ENCODE measurements at regions not wholly inside any gene's neighbourhood (a gene's known extent, or its start where the extent isn't known, plus 50 kb on each side); places are given as distances from the start of the nearest gene placed in this dataset.

DNA sequence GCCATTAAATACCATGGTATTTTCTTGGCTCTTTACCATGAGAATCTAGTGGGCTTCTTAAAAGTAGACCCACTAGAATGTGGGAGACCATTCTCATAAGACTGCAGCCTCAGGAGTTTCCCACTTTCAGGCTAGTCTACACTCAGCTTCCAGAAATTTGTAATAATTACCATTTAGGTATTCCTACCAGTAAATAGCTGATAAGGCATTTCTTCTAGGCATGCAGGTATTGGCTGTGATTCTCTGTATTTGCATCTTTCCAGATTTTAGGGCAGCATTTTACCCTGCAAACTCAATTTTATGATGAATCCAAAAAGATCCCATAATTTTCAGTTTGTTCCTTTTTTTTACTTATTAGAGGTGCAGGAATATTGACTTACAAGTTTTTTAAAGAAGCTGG lies 496.6 kb downstream of the TRAM1L1 start:
- Histone ChIP-seq H3K4me1 (no peaks in the 10 kb centered on the region), H3K4me3 (no peak overlapping the region), H3K27me3 (no peaks in the 10 kb centered on the region), H3K36me3 (no peaks in the 10 kb centered on the region), H3K27ac (replicated peaks in 1 of 4) (no peak overlapping the region), H3K9me3 (no peaks in the 10 kb centered on the region)
- DNase-seq (ENCODE audit: extremely low spot score): no peak
- TF ChIP-seq POLR2AphosphoS5 (IDR thresholded peaks at IDR 0.05) (no peak), EP300 (IDR thresholded peaks at IDR 0.05) (no peak), POLR2A (IDR thresholded peaks at IDR 0.05; ENCODE audit: low read depth) (no peak)
- TF ChIP-seq, protein P1, sequence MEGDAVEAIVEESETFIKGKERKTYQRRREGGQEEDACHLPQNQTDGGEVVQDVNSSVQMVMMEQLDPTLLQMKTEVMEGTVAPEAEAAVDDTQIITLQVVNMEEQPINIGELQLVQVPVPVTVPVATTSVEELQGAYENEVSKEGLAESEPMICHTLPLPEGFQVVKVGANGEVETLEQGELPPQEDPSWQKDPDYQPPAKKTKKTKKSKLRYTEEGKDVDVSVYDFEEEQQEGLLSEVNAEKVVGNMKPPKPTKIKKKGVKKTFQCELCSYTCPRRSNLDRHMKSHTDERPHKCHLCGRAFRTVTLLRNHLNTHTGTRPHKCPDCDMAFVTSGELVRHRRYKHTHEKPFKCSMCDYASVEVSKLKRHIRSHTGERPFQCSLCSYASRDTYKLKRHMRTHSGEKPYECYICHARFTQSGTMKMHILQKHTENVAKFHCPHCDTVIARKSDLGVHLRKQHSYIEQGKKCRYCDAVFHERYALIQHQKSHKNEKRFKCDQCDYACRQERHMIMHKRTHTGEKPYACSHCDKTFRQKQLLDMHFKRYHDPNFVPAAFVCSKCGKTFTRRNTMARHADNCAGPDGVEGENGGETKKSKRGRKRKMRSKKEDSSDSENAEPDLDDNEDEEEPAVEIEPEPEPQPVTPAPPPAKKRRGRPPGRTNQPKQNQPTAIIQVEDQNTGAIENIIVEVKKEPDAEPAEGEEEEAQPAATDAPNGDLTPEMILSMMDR (IDR thresholded peaks at IDR 0.05): no peak
- intact Hi-C loops (cut with DNase I): no loop called here

DNA sequence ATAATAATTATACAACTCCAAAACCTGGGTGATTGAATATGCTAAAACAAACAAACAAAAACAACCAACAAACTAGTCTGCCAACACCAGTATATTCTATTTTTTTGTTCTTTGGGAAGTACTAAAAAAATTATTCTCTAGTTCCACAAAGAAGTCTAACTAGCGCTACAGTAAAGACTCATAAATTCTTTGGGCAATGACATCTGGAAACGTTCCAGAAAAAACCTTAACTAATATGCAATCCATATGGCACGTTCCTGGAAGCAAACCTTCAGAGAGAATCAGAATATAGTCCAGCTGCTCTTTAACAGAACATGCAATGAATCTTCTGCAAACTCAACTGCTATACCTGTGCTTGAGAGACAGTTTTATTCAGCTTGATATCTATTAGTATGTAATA lies 500.1 kb downstream of the TRAM1L1 start:
- no peaks in the 10 kb centered on the region for H3K9me3 ChIP-seq
- no peaks in the 10 kb centered on the region for H3K4me1 ChIP-seq
- no peak overlapping the region for H3K27ac ChIP-seq (replicated peaks in 1 of 4)
- H3K27me3 ChIP-seq: no peaks in the 10 kb centered on the region
- H3K4me3 ChIP-seq: no peak overlapping the region
- no peak for DNase-seq (ENCODE audit: extremely low spot score)
- no peak for TF ChIP-seq POLR2AphosphoS5 (IDR thresholded peaks at IDR 0.05)
- TF ChIP-seq, protein P1 (IDR thresholded peaks at IDR 0.05): no peak
- no peak for TF ChIP-seq EP300 (IDR thresholded peaks at IDR 0.05)
- TF ChIP-seq POLR2A (IDR thresholded peaks at IDR 0.05; ENCODE audit: low read depth): no peak
- 13% methylated on average over 3 of the region's 3 CpGs for WGBS
- no peaks in the 10 kb centered on the region for H3K36me3 ChIP-seq
- intact Hi-C loops (cut with DNase I): no loop called here

DNA sequence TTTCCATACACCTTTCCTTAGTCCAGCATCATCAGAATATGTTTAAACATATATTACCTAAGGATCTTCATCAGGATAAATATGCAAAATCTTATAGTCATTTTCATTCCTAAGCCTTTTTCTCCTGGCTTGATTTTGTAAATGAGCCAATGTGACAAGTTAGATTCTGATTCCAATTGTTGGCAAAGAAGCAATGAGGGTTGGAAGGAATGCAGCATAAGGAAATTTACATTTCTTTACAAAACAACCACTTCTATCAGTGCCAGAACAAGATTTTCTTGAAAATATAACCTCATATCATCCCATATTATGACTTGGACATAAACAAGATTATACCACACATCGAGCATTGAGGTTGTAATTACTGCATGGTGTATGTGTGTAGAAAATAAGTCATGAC lies 508.1 kb downstream of the TRAM1L1 start:
- Histone ChIP-seq H3K27ac (replicated peaks in 1 of 4) (no peak overlapping the region), H3K36me3 (no peaks in the 10 kb centered on the region), H3K4me3 (no peak overlapping the region), H3K4me1 (no peaks in the 10 kb centered on the region), H3K27me3 (no peaks in the 10 kb centered on the region), H3K9me3 (no peaks in the 10 kb centered on the region)
- WGBS: 38% methylated on average over 1 of the region's 1 CpG
- TF ChIP-seq POLR2AphosphoS5 (IDR thresholded peaks at IDR 0.05) (no peak), EP300 (IDR thresholded peaks at IDR 0.05) (no peak), POLR2A (IDR thresholded peaks at IDR 0.05; ENCODE audit: low read depth) (no peak)
- TF ChIP-seq, protein P1 (IDR thresholded peaks at IDR 0.05): no peak
- DNase-seq (ENCODE audit: extremely low spot score): no peak
- intact Hi-C loops (cut with DNase I): no loop called here

DNA sequence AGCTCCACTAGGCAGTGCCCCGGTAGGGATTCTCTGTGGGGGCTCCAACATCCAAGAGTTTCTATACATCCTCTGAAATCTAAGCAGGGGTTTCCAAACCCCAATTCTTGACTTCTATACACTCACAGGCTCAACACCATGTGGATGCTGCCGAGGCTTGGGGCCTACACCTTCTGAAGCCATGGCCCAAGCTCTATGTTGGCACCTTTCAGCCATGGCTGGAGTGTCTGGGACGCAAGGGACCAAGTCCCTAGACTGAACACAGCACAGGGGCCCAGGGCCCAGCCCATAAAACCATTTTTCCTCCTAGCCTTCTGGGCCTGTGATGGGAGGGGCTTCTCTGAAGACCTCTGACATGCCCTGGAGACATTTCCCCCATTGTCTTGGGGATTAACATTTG lies 511.8 kb downstream of the TRAM1L1 start:
- intact Hi-C loops (cut with DNase I): no loop called here
- WGBS: 79% methylated on average over 3 of the region's 3 CpGs
- no peak for DNase-seq (ENCODE audit: extremely low spot score)
- TF ChIP-seq EP300 (IDR thresholded peaks at IDR 0.05) (no peak), POLR2AphosphoS5 (IDR thresholded peaks at IDR 0.05) (no peak), POLR2A (IDR thresholded peaks at IDR 0.05; ENCODE audit: low read depth) (no peak)
- TF ChIP-seq, protein P1 (IDR thresholded peaks at IDR 0.05): no peak
- no peak overlapping the region for H3K4me3 ChIP-seq
- H3K4me1 ChIP-seq: no peaks in the 10 kb centered on the region
- H3K36me3 ChIP-seq: no peaks in the 10 kb centered on the region
- no peak overlapping the region for H3K27ac ChIP-seq (replicated peaks in 1 of 4)
- no peaks in the 10 kb centered on the region for H3K27me3 ChIP-seq
- peaks cover 0 to 2% (median 0%) of the 10 kb centered on the region in 4 donors for H3K9me3 ChIP-seq

DNA sequence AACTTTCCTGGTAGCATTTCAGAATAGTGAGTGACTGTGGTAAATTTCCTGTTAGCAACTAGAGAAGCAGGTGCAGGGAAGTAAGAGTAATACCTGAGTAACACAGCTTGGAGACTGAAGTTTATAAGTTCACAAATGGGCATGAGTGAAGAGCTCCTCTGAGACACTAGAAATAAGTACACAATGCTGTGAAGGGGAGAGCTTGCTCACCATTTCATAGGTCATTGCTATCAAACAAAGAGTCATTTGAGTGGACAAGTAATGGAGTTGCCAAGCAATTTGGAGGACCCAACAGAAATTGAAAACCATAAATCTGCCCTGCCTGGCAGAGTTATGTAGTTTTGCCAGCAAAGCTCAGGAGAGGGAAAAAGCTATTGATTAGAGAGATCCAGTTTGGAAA lies 523.6 kb downstream of the TRAM1L1 start:
- Histone ChIP-seq H3K9me3 (peaks cover 0 to 13% (median 9%) of the 10 kb centered on the region in 4 donors), H3K27me3 (no peaks in the 10 kb centered on the region), H3K36me3 (no peaks in the 10 kb centered on the region), H3K27ac (replicated peaks in 1 of 4) (no peak overlapping the region), H3K4me1 (no peaks in the 10 kb centered on the region), H3K4me3 (no peak overlapping the region)
- no peak for DNase-seq (ENCODE audit: extremely low spot score)
- no peak for TF ChIP-seq EP300 (IDR thresholded peaks at IDR 0.05)
- no peak for TF ChIP-seq POLR2A (IDR thresholded peaks at IDR 0.05; ENCODE audit: low read depth)
- no peak for TF ChIP-seq POLR2AphosphoS5 (IDR thresholded peaks at IDR 0.05)
- TF ChIP-seq, protein P1 (IDR thresholded peaks at IDR 0.05): no peak
- intact Hi-C loops (cut with DNase I): no loop called here

Measured in esophagus muscularis mucosa (tissue), 4 donors.